Panc1 (cell line): ENCODE measurements at regions not wholly inside any gene's neighbourhood (a gene's known extent, or its start where the extent isn't known, plus 50 kb on each side); places are given as distances from the start of the nearest gene placed in this dataset.

Source experiments
- ATAC-seq: fragments of 200-7000 bp; cut with Tn5 transposase; 2 replicates; pipeline ENCODE4 v1.9.1; 2020; ENCODE audit warnings: mild to moderate bottlenecking, moderate library complexity
- BruUV-seq: library from RNA; stranded (reverse); fragments of 400-500 nt; replicated peaks from 2 replicates; lab custom pipeline; 2021; lab: Mats Ljungman, UMichigan
- CTCF ChIA-PET: fragments of 300-600 bp; sonication (Branson Sonifier 250); formaldehyde crosslinking; loops from one replicate; lab custom pipeline; 2022; ENCODE audit warnings: antibody characterized with exemption; lab: Charles Lee
- POLR2A ChIA-PET: fragments of 300-600 bp; sonication (Branson Sonifier 250); formaldehyde crosslinking; loops from one replicate; lab custom pipeline; 2022; ENCODE audit warnings: antibody characterized with exemption; lab: Charles Lee
- DNase-seq: peaks from one replicate; pipeline ENCODE4 v3.0.0-alpha.2; 2010; ENCODE audit warnings: low read depth, low spot score
- H3K27ac ChIP-seq: 2 replicates; pipeline ENCODE4 v1.5.1; 2011; ENCODE audit warnings: mild to moderate bottlenecking, low read length, inconsistent platforms
- H3K27me3 ChIP-seq: fragments of 200-500 bp; sonication (Bioruptor generic); 2 replicates; pipeline ENCODE4 v1.6.0; 2014; ENCODE audit warnings: low read length, inconsistent platforms; ENCODE audit not compliant: control insufficient read depth, insufficient read depth
- H3K36me3 ChIP-seq: fragments of 200-500 bp; sonication (Bioruptor generic); 2 replicates; pipeline ENCODE4 v1.5.1; 2014; ENCODE audit warnings: inconsistent platforms, mild to moderate bottlenecking, low read length, moderate library complexity; ENCODE audit not compliant: control insufficient read depth, insufficient read depth
- H3K4me1 ChIP-seq: 2 replicates; pipeline ENCODE4 v1.5.1; 2011; ENCODE audit warnings: inconsistent platforms, mild to moderate bottlenecking, low read length, moderate library complexity; ENCODE audit not compliant: control insufficient read depth, insufficient read depth
- H3K4me3 ChIP-seq, 2 experiments: 2 replicates each; pipeline ENCODE4 v1.5.1; 2011 to 2012; ENCODE audit warnings: low read depth in 2 of 2, low read length in 2 of 2, mild to moderate bottlenecking in 2 of 2, inconsistent platforms in 1 of 2, moderate library complexity in 1 of 2
- H3K9me3 ChIP-seq: fragments of 200-500 bp; sonication (Bioruptor generic); 2 replicates; pipeline ENCODE4 v1.5.1; 2014; ENCODE audit warnings: low read depth, mild to moderate bottlenecking, inconsistent platforms, low read length, moderate library complexity; ENCODE audit not compliant: control insufficient read depth, insufficient read depth
- CTCF ChIP-seq: fragments of 450-650 bp; IDR thresholded peaks from 2 replicates; pipeline ENCODE4 v1.5.1; 2017; ENCODE audit warnings: mild to moderate bottlenecking
- POLR2AphosphoS5 ChIP-seq: IDR thresholded peaks from 2 replicates; pipeline ENCODE4 v1.6.1; 2012; ENCODE audit warnings: mild to moderate bottlenecking, low read depth, low read length, moderate library complexity
- SIN3A ChIP-seq: IDR thresholded peaks from 2 replicates; pipeline ENCODE4 v1.6.1; 2012; ENCODE audit warnings: low read depth, mild to moderate bottlenecking, low read length, moderate library complexity, borderline replicate concordance; ENCODE audit not compliant: insufficient read depth
- TCF7L2 ChIP-seq: IDR thresholded peaks from 2 replicates; pipeline ENCODE4 v1.6.1; 2011; ENCODE audit warnings: mild to moderate bottlenecking, low read depth, low read length, inconsistent platforms
- in situ Hi-C: cut with HindIII; loops from 2 replicates; pipeline ENCODE4 v1.10.0; 2016; ENCODE audit warnings: low sequenced_read_pairs, low pct_unique_long_range_greater_than_20kb
- intact Hi-C: fragments of 100-400 bp; cut with micrococcal nuclease; formaldehyde crosslinking; loops from one replicate; pipeline ENCODE4 v1.10.0; 2022; ENCODE audit not compliant: unreplicated experiment
- TF ChIP-seq, protein P1 (sequence below), 2 experiments: IDR thresholded peaks; 2 replicates each; pipeline ENCODE4 v1.6.1; 2011 to 2012; ENCODE audit warnings: low read depth in 2 of 2, control low read depth in 1 of 2, low read length in 1 of 2, mild to moderate bottlenecking in 1 of 2, moderate library complexity in 1 of 2; ENCODE audit not compliant: insufficient read depth in 1 of 2

GRCh38 chr4:126682250-126682649 lies 950.5 kb upstream of the INTU start:
- Histone ChIP-seq H3K4me1 (no peaks in the 10 kb centered on the region), H3K9me3 (no peaks in the 10 kb centered on the region), H3K4me3 (no peak overlapping the region), H3K27me3 (no peaks in the 10 kb centered on the region), H3K27ac (no peak overlapping the region), H3K36me3 (no peaks in the 10 kb centered on the region)
- TF ChIP-seq TCF7L2 (no peak), CTCF (no peak), POLR2AphosphoS5 (no peak), SIN3A (no peak)
- TF ChIP-seq, protein P1, sequence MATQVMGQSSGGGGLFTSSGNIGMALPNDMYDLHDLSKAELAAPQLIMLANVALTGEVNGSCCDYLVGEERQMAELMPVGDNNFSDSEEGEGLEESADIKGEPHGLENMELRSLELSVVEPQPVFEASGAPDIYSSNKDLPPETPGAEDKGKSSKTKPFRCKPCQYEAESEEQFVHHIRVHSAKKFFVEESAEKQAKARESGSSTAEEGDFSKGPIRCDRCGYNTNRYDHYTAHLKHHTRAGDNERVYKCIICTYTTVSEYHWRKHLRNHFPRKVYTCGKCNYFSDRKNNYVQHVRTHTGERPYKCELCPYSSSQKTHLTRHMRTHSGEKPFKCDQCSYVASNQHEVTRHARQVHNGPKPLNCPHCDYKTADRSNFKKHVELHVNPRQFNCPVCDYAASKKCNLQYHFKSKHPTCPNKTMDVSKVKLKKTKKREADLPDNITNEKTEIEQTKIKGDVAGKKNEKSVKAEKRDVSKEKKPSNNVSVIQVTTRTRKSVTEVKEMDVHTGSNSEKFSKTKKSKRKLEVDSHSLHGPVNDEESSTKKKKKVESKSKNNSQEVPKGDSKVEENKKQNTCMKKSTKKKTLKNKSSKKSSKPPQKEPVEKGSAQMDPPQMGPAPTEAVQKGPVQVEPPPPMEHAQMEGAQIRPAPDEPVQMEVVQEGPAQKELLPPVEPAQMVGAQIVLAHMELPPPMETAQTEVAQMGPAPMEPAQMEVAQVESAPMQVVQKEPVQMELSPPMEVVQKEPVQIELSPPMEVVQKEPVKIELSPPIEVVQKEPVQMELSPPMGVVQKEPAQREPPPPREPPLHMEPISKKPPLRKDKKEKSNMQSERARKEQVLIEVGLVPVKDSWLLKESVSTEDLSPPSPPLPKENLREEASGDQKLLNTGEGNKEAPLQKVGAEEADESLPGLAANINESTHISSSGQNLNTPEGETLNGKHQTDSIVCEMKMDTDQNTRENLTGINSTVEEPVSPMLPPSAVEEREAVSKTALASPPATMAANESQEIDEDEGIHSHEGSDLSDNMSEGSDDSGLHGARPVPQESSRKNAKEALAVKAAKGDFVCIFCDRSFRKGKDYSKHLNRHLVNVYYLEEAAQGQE (IDR thresholded peaks at IDR 0.05; ENCODE audit: insufficient read depth in 1 of 2, low read depth in 2 of 2, low read length in 1 of 2) = no peak
- in situ Hi-C loops = no loop called here
- ChIA-PET POLR2A (interaction anchor here (0.6 kb wide), 1 partner anchor 707 kb away, joined by 5 read pairs; no protein-coding TSS in a partner anchor), CTCF (no interaction called here)
- intact Hi-C loops = no loop called here
- no TSS peak for BruUV-seq
- ATAC-seq (no peak), DNase-seq (no peak)

DNA sequence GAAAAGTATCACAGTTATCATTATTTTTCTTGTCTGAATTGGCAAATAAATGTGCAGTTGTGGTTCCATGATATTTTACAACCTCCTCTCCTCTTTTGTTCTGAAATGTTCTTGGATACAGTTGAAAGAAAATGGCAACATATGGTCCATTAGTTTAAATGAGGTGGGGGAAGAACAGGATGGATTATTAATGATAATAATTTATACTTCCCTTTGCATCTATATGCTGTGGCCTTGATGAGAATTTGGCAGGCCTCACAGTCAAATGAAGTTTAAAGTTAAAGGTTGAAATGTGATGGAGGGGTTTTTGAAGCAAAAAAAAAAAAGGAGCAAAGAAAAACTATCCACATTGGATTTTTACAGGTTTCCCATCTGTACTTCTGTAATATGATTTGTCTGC lies 946.3 kb upstream of the INTU start:
- H3K4me3 ChIP-seq = no peak overlapping the region
- intact Hi-C loops (no loop called here), in situ Hi-C loops (no loop called here)
- no peaks in the 10 kb centered on the region for H3K27me3 ChIP-seq
- ChIA-PET CTCF (no interaction called here), POLR2A (no interaction called here)
- TF ChIP-seq, protein P1 (IDR thresholded peaks at IDR 0.05; ENCODE audit: insufficient read depth in 1 of 2, low read depth in 2 of 2, low read length in 1 of 2) = no peak
- TF ChIP-seq SIN3A (no peak), POLR2AphosphoS5 (no peak), CTCF (no peak), TCF7L2 (no peak)
- no peaks in the 10 kb centered on the region for H3K4me1 ChIP-seq
- H3K9me3 ChIP-seq = no peaks in the 10 kb centered on the region
- ATAC-seq = no peak
- no peak for DNase-seq
- H3K36me3 ChIP-seq = no peaks in the 10 kb centered on the region
- BruUV-seq = no TSS peak
- no peak overlapping the region for H3K27ac ChIP-seq
